GM12874 (cell line): ENCODE measurements at regions not wholly inside any gene's neighbourhood (a gene's known extent, or its start where the extent isn't known, plus 50 kb on each side); places are given as distances from the start of the nearest gene placed in this dataset.

ENCODE experiments used
- CTCF ChIP-seq: IDR thresholded peaks from 2 replicates; pipeline ENCODE4 v1.5.1; 2011; ENCODE audit warnings: low read depth, mild to moderate bottlenecking, control low read depth, low read length, moderate library complexity; ENCODE audit not compliant: insufficient read depth

GRCh38 chr18:1261054-1261453, 356.4 kb downstream of the ADCYAP1 start:
- no peak for TF ChIP-seq CTCF

- no peak for TF ChIP-seq CTCF
Observed at GRCh38 chr18:1267021-1267420, 362.4 kb downstream of the ADCYAP1 start.

- no peak for TF ChIP-seq CTCF
Observed at GRCh38 chr18:1270081-1270480, 365.4 kb downstream of the ADCYAP1 start.

- TF ChIP-seq CTCF = no peak
Observed at GRCh38 chr18:1273469-1273868, 368.8 kb downstream of the ADCYAP1 start.

GRCh38 chr18:1292167-1292566, 387.5 kb downstream of the ADCYAP1 start:
- no peak for TF ChIP-seq CTCF

- no peak for TF ChIP-seq CTCF
Observed at GRCh38 chr18:1294229-1294628, 389.6 kb downstream of the ADCYAP1 start.

GRCh38 chr18:1296237-1296636, 391.6 kb downstream of the ADCYAP1 start:
- TF ChIP-seq CTCF = no peak

GRCh38 chr18:1302861-1303260, 398.2 kb downstream of the ADCYAP1 start:
- TF ChIP-seq CTCF = no peak
